HFF-Myc (cell line): ENCODE measurements at regions not wholly inside any gene's neighbourhood (a gene's known extent, or its start where the extent isn't known, plus 50 kb on each side); places are given as distances from the start of the nearest gene placed in this dataset.

Source experiments
- DNase-seq: peaks from one replicate; pipeline ENCODE4 v3.0.0-alpha.2; 2011; ENCODE audit warnings: low read depth; ENCODE audit errors: extremely low read depth
- H3K4me3 ChIP-seq: replicated peaks from 2 replicates; pipeline ENCODE4 v1.5.1; 2011; ENCODE audit warnings: low read depth, mild to moderate bottlenecking, control low read depth, low read length
- CTCF ChIP-seq: IDR thresholded peaks from 2 replicates; pipeline ENCODE4 v1.5.1; 2012; ENCODE audit warnings: mild to moderate bottlenecking, low read depth, low read length, control low read depth; ENCODE audit errors: missing control alignments

GRCh38 chr4:184896868-184897715 lies 71.3 kb upstream of the ACSL1 start:
- TF ChIP-seq CTCF: no peak
- H3K4me3 ChIP-seq: no peak overlapping the region
- DNase-seq: no peak

DNA sequence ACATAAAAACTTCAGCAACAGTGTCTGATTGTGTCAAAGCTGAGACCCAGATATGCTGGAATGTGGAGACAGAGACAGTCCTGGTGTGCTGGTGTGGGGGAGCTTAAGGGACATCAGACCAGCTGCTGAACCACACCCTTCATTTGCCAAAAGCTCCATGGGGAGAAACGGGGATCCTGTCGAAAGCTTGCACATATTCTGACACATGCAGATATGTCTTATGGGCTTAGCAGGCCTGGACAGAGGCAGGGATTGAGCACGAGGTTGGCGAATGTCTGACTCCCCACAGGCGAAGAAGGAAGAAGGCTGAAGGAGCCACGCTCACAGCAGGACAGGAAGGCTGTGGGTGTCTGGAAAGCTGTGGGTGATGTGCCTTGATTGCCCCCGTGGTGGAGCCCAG lies 72.1 kb upstream of the ACSL1 start:
- H3K4me3 ChIP-seq: no peak overlapping the region
- DNase-seq: no peak
- TF ChIP-seq CTCF: no peak

- no peak for TF ChIP-seq CTCF
- no peak overlapping the region for H3K4me3 ChIP-seq
- DNase-seq: no peak
Measured at GRCh38 chr4:184898793-184899192, 73.0 kb upstream of the ACSL1 start.

- H3K4me3 ChIP-seq: no peak overlapping the region
- no peak for TF ChIP-seq CTCF
- DNase-seq: no peak
Measured at GRCh38 chr4:184899261-184900134, 73.7 kb upstream of the ACSL1 start.

- DNase-seq: no peak
- no peak for TF ChIP-seq CTCF
- no peak overlapping the region for H3K4me3 ChIP-seq
Measured at GRCh38 chr4:184900184-184900583, 74.4 kb upstream of the ACSL1 start.

DNA sequence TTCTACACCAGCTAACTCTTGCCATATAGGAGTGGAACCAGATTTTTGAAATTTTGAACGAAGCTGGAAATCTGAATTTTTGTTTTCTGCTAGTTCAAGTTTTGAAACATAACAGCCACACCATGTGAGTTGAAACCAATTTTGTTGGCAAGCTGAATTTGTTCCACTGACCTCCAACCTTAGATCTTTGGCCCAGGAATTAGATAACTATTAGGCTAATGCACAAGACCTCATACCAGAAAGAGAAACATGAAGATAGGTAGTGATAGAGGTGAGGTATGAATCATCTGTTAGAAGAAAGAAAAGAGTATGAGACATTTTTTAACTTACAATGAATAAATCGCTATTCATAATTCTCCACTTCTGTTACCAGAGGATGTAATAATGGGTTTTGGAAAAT lies 76.8 kb upstream of the ACSL1 start:
- DNase-seq: no peak
- no peak overlapping the region for H3K4me3 ChIP-seq
- TF ChIP-seq CTCF: no peak
